Sigmoid colon (tissue), 6 donors: ENCODE measurements at regions not wholly inside any gene's neighbourhood (a gene's known extent, or its start where the extent isn't known, plus 50 kb on each side); places are given as distances from the start of the nearest gene placed in this dataset.

ENCODE experiments used
- DNase-seq: peaks from one replicate; pipeline ENCODE4 v3.0.0-alpha.2; 2019
- H3K27ac ChIP-seq, 4 donors: fragments of 200-600 bp; sonication (generic); one replicate each; pipeline ENCODE4 v1.5.1; 2016 to 2019; ENCODE audit warnings: mild to moderate bottlenecking in 1 of 4
- H3K27me3 ChIP-seq, 3 donors: fragments of 200-600 bp; sonication (generic); one replicate each; pipeline ENCODE4 v1.5.1; 2019; ENCODE audit warnings: mild to moderate bottlenecking in 1 of 3
- H3K36me3 ChIP-seq, 4 donors: fragments of 200-600 bp; sonication (generic); one replicate each; pipeline ENCODE4 v1.5.1; 2016 to 2019
- H3K4me1 ChIP-seq, 4 donors: fragments of 200-600 bp; sonication (generic); one replicate each; pipeline ENCODE4 v1.5.1; 2017 to 2019
- H3K4me3 ChIP-seq, 4 donors: fragments of 200-600 bp; sonication (generic); one replicate each; pipeline ENCODE4 v1.5.1; 2017 to 2019; ENCODE audit warnings: mild to moderate bottlenecking in 2 of 4, moderate library complexity in 1 of 4
- H3K9me3 ChIP-seq, 4 donors: fragments of 200-600 bp in 3 of 4; sonication (generic) in 3 of 4; one replicate each; pipeline versions ENCODE4 v1.5.1 to v1.6.1; 2013 to 2019
- EP300 ChIP-seq, 4 donors: sonication (generic); formaldehyde crosslinking; IDR thresholded peaks; one replicate each; pipeline ENCODE4 v1.6.1; 2017; ENCODE audit warnings: antibody characterized with exemption in 4 of 4
- POLR2A ChIP-seq, 2 donors: fragments of 450-650 bp; IDR thresholded peaks; one replicate each; pipeline ENCODE4 v1.6.1; 2016; ENCODE audit warnings: antibody characterized with exemption in 2 of 2, mild to moderate bottlenecking in 2 of 2, moderate library complexity in 2 of 2
- POLR2AphosphoS5 ChIP-seq, 4 donors: sonication (generic); formaldehyde crosslinking; IDR thresholded peaks; one replicate each; pipeline ENCODE4 v1.6.1; 2017; ENCODE audit warnings: antibody characterized with exemption in 4 of 4
- WGBS, 2 donors: extraction: QIAGEN DNeasy Blood & Tissue Kit; methylation state at CpG; one replicate each; pipeline ENCODE4 v1.1.7; 2013; 5-methylcytosine and 5-hydroxymethylcytosine counted together
- intact Hi-C: fragments of 100-400 bp; cut with DNase I; formaldehyde crosslinking; loops from one replicate; pipeline ENCODE4 v1.15.1; 2023
- TF ChIP-seq, protein P1 (sequence below), 4 experiments: fragments of 450-650 bp in 3 of 4; fragments of 200-600 bp in 1 of 4; IDR thresholded peaks; one replicate each; pipeline ENCODE4 v1.5.1; 2016 to 2019; ENCODE audit warnings: antibody characterized with exemption in 4 of 4, mild to moderate bottlenecking in 3 of 4, moderate library complexity in 2 of 4
- donor health status: healthy with polysubstance abuse.
- donor health status: healthy.

DNA sequence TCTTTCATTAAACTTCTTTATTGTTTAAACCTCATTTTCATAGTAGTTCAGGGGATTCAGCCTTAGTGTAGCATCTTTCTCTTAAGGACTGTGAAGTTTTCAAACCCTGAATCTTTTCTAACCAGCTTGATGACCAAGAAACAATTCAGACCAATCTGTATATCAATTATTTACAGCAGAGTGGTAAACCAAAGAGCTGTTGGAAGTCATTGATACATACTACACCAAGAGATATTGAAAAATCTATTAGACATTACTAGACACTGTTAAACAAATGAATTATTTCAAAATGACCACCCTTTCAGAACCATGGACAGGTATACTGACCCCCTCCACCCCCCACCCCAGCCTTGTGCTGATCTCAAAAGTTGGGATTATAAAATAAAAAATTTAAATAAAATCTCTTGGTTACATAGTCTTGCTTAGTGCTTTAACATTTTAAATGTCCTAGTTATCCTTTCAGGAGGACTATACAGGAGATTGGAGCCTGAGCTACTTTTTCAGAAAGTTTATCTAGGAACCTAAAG is 143.9 kb upstream of the LSM8 start:
- H3K4me3 ChIP-seq, result no peak overlapping the region
- no peak for TF ChIP-seq EP300 (IDR thresholded peaks at IDR 0.05)
- TF ChIP-seq, protein P1, sequence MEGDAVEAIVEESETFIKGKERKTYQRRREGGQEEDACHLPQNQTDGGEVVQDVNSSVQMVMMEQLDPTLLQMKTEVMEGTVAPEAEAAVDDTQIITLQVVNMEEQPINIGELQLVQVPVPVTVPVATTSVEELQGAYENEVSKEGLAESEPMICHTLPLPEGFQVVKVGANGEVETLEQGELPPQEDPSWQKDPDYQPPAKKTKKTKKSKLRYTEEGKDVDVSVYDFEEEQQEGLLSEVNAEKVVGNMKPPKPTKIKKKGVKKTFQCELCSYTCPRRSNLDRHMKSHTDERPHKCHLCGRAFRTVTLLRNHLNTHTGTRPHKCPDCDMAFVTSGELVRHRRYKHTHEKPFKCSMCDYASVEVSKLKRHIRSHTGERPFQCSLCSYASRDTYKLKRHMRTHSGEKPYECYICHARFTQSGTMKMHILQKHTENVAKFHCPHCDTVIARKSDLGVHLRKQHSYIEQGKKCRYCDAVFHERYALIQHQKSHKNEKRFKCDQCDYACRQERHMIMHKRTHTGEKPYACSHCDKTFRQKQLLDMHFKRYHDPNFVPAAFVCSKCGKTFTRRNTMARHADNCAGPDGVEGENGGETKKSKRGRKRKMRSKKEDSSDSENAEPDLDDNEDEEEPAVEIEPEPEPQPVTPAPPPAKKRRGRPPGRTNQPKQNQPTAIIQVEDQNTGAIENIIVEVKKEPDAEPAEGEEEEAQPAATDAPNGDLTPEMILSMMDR (IDR thresholded peaks at IDR 0.05), result no peak
- no peak for TF ChIP-seq POLR2AphosphoS5 (IDR thresholded peaks at IDR 0.05)
- TF ChIP-seq POLR2A (IDR thresholded peaks at IDR 0.05), result no peak

DNA sequence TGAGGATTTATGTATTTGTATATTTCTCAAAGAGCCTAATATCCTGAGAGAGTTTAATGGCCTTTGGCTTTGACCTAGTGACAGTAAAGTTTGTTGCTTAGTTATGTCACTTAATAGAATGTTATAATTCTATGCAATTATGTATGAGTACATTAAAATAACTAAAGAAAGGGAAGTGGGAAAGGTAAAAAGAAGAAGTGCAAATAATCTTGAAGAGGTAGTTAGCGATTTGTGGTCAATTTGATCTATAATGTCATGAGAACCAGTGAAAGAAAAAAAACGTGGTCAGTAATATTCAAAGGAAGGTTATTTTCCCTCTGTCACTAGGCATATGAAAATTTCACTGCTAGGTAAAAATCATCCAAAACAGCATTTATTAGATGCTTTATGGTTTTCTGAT is 143.4 kb upstream of the LSM8 start:
- H3K36me3 ChIP-seq, result no peaks in the 10 kb centered on the region
- H3K4me3 ChIP-seq, result no peak overlapping the region
- no peak overlapping the region for H3K27ac ChIP-seq
- intact Hi-C loops, result no loop called here
- no peaks in the 10 kb centered on the region for H3K27me3 ChIP-seq
- TF ChIP-seq, protein P1 (IDR thresholded peaks at IDR 0.05), result no peak
- TF ChIP-seq POLR2A (IDR thresholded peaks at IDR 0.05) (no peak), EP300 (IDR thresholded peaks at IDR 0.05) (no peak), POLR2AphosphoS5 (IDR thresholded peaks at IDR 0.05) (no peak)
- 46 to 83% methylated on average over 2 of the region's 2 CpGs for WGBS, 2 donors
- no peak for DNase-seq
- H3K4me1 ChIP-seq, result no peaks in the 10 kb centered on the region
- no peaks in the 10 kb centered on the region for H3K9me3 ChIP-seq

More for the DNA sequence above, 143.9 kb upstream of the LSM8 start:
- Histone ChIP-seq H3K27ac (no peak overlapping the region), H3K27me3 (no peaks in the 10 kb centered on the region), H3K4me1 (no peaks in the 10 kb centered on the region), H3K9me3 (no peaks in the 10 kb centered on the region), H3K36me3 (no peaks in the 10 kb centered on the region)
- intact Hi-C loops, result no loop called here
- no peak for DNase-seq

DNA sequence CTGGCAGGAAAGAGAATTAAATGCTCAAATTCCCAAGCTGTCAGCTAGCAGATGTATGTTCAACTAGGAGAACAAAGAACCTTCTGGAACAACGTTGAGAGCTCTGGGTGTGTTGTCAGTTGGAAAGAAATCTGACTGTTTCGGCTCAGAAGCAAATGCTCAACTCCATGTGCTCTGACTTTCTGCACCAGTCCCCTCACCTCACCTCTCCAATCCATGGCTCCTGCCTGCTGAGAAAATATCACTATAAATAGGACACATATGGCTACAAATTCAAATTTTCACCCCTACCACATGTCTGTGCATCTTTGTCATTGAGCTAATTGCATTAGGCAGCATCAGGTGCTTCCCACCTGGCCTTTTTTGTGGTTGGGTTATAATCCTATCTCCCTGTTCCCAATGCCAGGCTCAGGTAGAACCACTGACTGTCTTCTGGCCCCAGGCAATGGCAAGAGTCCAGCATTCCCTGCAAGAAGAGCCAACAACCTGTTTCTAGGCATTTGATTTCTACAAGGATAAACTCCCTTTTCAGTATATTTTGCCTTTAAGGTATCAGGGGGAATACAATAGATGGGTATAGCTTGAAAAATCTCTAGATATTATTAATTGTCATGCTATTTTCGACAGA is 142.6 kb upstream of the LSM8 start:
- H3K9me3 ChIP-seq, result no peaks in the 10 kb centered on the region
- no peak overlapping the region for H3K27ac ChIP-seq
- no peak for TF ChIP-seq EP300 (IDR thresholded peaks at IDR 0.05)
- H3K36me3 ChIP-seq, result no peaks in the 10 kb centered on the region
- H3K27me3 ChIP-seq, result no peaks in the 10 kb centered on the region
- DNase-seq, result no peak
- intact Hi-C loops, result no loop called here
- no peak overlapping the region for H3K4me3 ChIP-seq
- WGBS, 2 donors, result 67 to 69% methylated on average over 3 of the region's 3 CpGs
- H3K4me1 ChIP-seq, result no peaks in the 10 kb centered on the region

DNA sequence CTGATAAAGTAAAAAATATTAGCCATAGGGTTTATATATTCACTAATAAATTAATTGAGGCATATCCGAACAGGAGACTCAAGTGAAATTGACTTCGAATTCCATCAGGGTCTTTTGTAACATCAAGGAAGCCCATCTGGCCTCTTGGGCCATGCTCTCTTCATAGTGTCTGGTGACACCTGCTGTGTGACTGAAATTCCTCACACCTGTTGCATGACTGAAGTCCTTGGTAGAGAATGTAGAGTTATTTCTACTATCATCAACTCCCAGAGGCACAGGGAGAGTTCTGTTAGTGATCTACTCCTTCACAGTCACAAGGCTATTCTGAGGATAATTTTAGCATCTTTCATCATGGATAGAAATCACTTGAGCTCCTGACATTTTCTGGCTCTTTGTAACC is 138.3 kb upstream of the LSM8 start:
- Histone ChIP-seq H3K36me3 (no peaks in the 10 kb centered on the region), H3K4me1 (no peaks in the 10 kb centered on the region), H3K27me3 (no peaks in the 10 kb centered on the region), H3K9me3 (no peaks in the 10 kb centered on the region), H3K27ac (no peak overlapping the region), H3K4me3 (no peak overlapping the region)
- intact Hi-C loops, result no loop called here
- TF ChIP-seq, protein P1 (IDR thresholded peaks at IDR 0.05), result no peak
- no peak for TF ChIP-seq POLR2A (IDR thresholded peaks at IDR 0.05)
- WGBS, 2 donors, result 89 to 91% methylated on average over 2 of the region's 2 CpGs
- no peak for DNase-seq

DNA sequence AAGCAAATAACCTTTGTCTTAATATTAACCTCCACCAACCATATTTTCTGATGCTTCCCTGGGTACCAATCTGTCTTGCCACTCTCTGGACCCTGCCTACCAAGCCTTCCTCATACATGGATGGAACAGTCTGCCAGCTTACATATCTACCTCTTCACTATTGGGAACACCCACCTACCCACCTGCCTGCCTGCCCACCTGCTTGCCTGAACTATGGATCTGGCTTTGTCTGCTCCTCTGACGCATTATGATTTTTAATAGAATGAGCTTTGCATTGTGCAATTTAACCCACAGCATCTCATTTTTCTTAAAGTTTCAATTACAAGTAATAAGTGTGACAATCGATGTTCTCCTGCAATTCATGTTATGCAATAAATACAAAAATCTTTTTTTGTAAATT is 137.9 kb upstream of the LSM8 start:
- H3K4me1 ChIP-seq, result no peaks in the 10 kb centered on the region
- 90 to 92% methylated on average over 2 of the region's 2 CpGs for WGBS, 2 donors
- no peak overlapping the region for H3K4me3 ChIP-seq
- no peak overlapping the region for H3K27ac ChIP-seq
- no peaks in the 10 kb centered on the region for H3K9me3 ChIP-seq
- no peak for DNase-seq
- no peaks in the 10 kb centered on the region for H3K36me3 ChIP-seq
- intact Hi-C loops, result no loop called here
- TF ChIP-seq, protein P1 (IDR thresholded peaks at IDR 0.05), result no peak
- TF ChIP-seq POLR2AphosphoS5 (IDR thresholded peaks at IDR 0.05) (no peak), POLR2A (IDR thresholded peaks at IDR 0.05) (no peak)
- no peaks in the 10 kb centered on the region for H3K27me3 ChIP-seq
